Skeletal muscle cell (primary cell): ENCODE measurements at regions not wholly inside any gene's neighbourhood (a gene's known extent, or its start where the extent isn't known, plus 50 kb on each side); places are given as distances from the start of the nearest gene placed in this dataset.

Experiments
- DNase-seq: peaks from one replicate; pipeline ENCODE4 v3.0.0-alpha.2; 2010; ENCODE audit warnings: low read depth
- H3K4me3 ChIP-seq: 2 replicates; pipeline ENCODE4 v1.5.1; 2011; ENCODE audit warnings: low read depth, mild to moderate bottlenecking, control low read depth, low read length, moderate library complexity

- H3K4me3 ChIP-seq: no peak overlapping the region
- no peak for DNase-seq
Observed at GRCh38 chr18:30066288-30066687, 976.3 kb downstream of the DSC3 start.

GRCh38 chr18:30057398-30057797 is 985.1 kb downstream of the DSC3 start:
- DNase-seq: no peak
- no peak overlapping the region for H3K4me3 ChIP-seq

- no peak for DNase-seq
- no peak overlapping the region for H3K4me3 ChIP-seq
Observed at GRCh38 chr18:30056528-30056927, 986.0 kb downstream of the DSC3 start.

- no peak for DNase-seq
- H3K4me3 ChIP-seq: no peak overlapping the region
Observed at GRCh38 chr18:30044496-30044895, 998.0 kb downstream of the DSC3 start.

- DNase-seq: no peak
Observed at GRCh38 chr18:30039201-30039600, 1003.3 kb downstream of the DSC3 start.

GRCh38 chr18:30034818-30035217 is 1007.7 kb downstream of the DSC3 start:
- no peak overlapping the region for H3K4me3 ChIP-seq
- no peak for DNase-seq

More at GRCh38 chr18:30039201-30039600, 1003.3 kb downstream of the DSC3 start:
- H3K4me3 ChIP-seq: no peak overlapping the region

- no peak for DNase-seq
- H3K4me3 ChIP-seq: no peak overlapping the region
Observed at GRCh38 chr18:30016179-30016578, 1026.4 kb downstream of the DSC3 start.

- DNase-seq: no peak
Observed at GRCh38 chr18:30004965-30005364, 1037.6 kb downstream of the DSC3 start.

GRCh38 chr18:29982218-29982617 is 1060.3 kb downstream of the DSC3 start:
- DNase-seq: no peak
- H3K4me3 ChIP-seq: no peak overlapping the region

More at GRCh38 chr18:30004965-30005364, 1037.6 kb downstream of the DSC3 start:
- no peak overlapping the region for H3K4me3 ChIP-seq

- no peak overlapping the region for H3K4me3 ChIP-seq
- no peak for DNase-seq
Observed at GRCh38 chr18:29979881-29980280, 1062.7 kb downstream of the DSC3 start.

- no peak for DNase-seq
- no peak overlapping the region for H3K4me3 ChIP-seq
Observed at GRCh38 chr18:29969876-29970275, 1072.7 kb downstream of the DSC3 start.

GRCh38 chr18:29962579-29962978 is 1080.0 kb downstream of the DSC3 start:
- no peak for DNase-seq
- H3K4me3 ChIP-seq: no peak overlapping the region

- no peak overlapping the region for H3K4me3 ChIP-seq
- no peak for DNase-seq
Observed at GRCh38 chr18:29960539-29960938, 1082.0 kb downstream of the DSC3 start.

GRCh38 chr18:29930231-29930630 is 1112.3 kb downstream of the DSC3 start:
- no peak for DNase-seq
- no peak overlapping the region for H3K4me3 ChIP-seq

GRCh38 chr18:29928081-29928480 is 1114.5 kb downstream of the DSC3 start:
- no peak overlapping the region for H3K4me3 ChIP-seq
- no peak for DNase-seq

- no peak overlapping the region for H3K4me3 ChIP-seq
- DNase-seq: no peak
Observed at GRCh38 chr18:29925566-29925965, 1117.0 kb downstream of the DSC3 start.

- no peak for DNase-seq
- no peak overlapping the region for H3K4me3 ChIP-seq
Observed at GRCh38 chr18:29912351-29912750, 1130.2 kb downstream of the DSC3 start.

- no peak for DNase-seq
- no peak overlapping the region for H3K4me3 ChIP-seq
Observed at GRCh38 chr18:29892960-29893558, 1149.5 kb downstream of the DSC3 start.

GRCh38 chr18:29883114-29883513 is 1159.4 kb downstream of the DSC3 start:
- DNase-seq: no peak
- no peak overlapping the region for H3K4me3 ChIP-seq

- no peak overlapping the region for H3K4me3 ChIP-seq
Observed at GRCh38 chr18:29882620-29883019, 1159.9 kb downstream of the DSC3 start.

GRCh38 chr18:29879763-29880162 is 1162.8 kb downstream of the DSC3 start:
- DNase-seq: no peak
- no peak overlapping the region for H3K4me3 ChIP-seq

More at GRCh38 chr18:29882620-29883019, 1159.9 kb downstream of the DSC3 start:
- DNase-seq: no peak
